ENCODE measurements at regions not wholly inside any gene's neighbourhood (a gene's known extent, or its start where the extent isn't known, plus 50 kb on each side); places are given as distances from the start of the nearest gene placed in this dataset.

- Histone ChIP-seq H3K9me3 (no peaks in the 10 kb centered on the region), H3K4me1 (ENCODE audit: control insufficient read depth in 1 of 2, insufficient read depth in 1 of 2, low read depth in 1 of 2, low read length in 1 of 2) (no peaks in the 10 kb centered on the region), H3K27me3 (peaks cover 86% of the 10 kb centered on the region), H3K36me3 (no peaks in the 10 kb centered on the region), H3K27ac (no peak overlapping the region), H3K4me3 (ENCODE audit: low read depth in 1 of 2, low read length in 1 of 2) (no peak overlapping the region)
- TF ChIP-seq CTCF (IDR thresholded peaks at IDR 0.05), result no peak
Observed at GRCh38 chr15:77818484-77819047, 185.9 kb upstream of the LINGO1 start.

- no peak overlapping the region for H3K27ac ChIP-seq
- peaks cover 82% of the 10 kb centered on the region for H3K27me3 ChIP-seq
- TF ChIP-seq CTCF (IDR thresholded peaks at IDR 0.05), result no peak
- no peak overlapping the region for H3K4me3 ChIP-seq (ENCODE audit: low read depth in 1 of 2, low read length in 1 of 2)
- H3K36me3 ChIP-seq, result no peaks in the 10 kb centered on the region
- no peaks in the 10 kb centered on the region for H3K4me1 ChIP-seq (ENCODE audit: control insufficient read depth in 1 of 2, insufficient read depth in 1 of 2, low read depth in 1 of 2, low read length in 1 of 2)
- no peaks in the 10 kb centered on the region for H3K9me3 ChIP-seq
Observed at GRCh38 chr15:77817434-77817833, 184.7 kb upstream of the LINGO1 start.

GRCh38 chr15:77816983-77817382 lies 184.3 kb upstream of the LINGO1 start:
- H3K9me3 ChIP-seq, result no peaks in the 10 kb centered on the region
- H3K27ac ChIP-seq, result no peak overlapping the region
- TF ChIP-seq CTCF (IDR thresholded peaks at IDR 0.05), result no peak
- peaks cover 78% of the 10 kb centered on the region for H3K27me3 ChIP-seq
- H3K4me1 ChIP-seq (ENCODE audit: control insufficient read depth in 1 of 2, insufficient read depth in 1 of 2, low read depth in 1 of 2, low read length in 1 of 2), result no peaks in the 10 kb centered on the region
- no peaks in the 10 kb centered on the region for H3K36me3 ChIP-seq
- no peak overlapping the region for H3K4me3 ChIP-seq (ENCODE audit: low read depth in 1 of 2, low read length in 1 of 2)

GRCh38 chr15:77815015-77815414 lies 182.3 kb upstream of the LINGO1 start:
- TF ChIP-seq CTCF (IDR thresholded peaks at IDR 0.05), result no peak
- H3K27me3 ChIP-seq, result peaks cover 58% of the 10 kb centered on the region
- no peak overlapping the region for H3K27ac ChIP-seq

DNA sequence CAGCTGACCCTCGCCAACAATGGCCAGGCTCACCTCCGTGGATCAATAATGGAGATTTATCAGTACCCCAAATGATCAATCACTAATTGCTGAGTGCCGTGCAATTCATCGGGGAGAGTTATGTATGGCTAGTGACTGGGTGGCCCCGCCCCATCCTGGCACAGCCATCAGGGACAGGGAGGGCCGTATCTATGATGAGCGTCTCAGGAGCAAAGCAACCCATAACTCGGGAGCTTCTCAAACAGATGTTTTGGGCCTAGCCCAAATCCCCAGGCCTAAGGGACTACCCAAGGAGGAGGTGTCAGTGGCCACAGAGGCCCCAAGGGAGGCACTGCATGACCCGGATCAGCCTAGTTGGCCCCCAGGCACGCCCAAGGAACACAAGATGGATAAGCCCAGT lies 180.0 kb upstream of the LINGO1 start:
- no peak for TF ChIP-seq CTCF (IDR thresholded peaks at IDR 0.05)
- Histone ChIP-seq H3K27me3 (peaks cover 35% of the 10 kb centered on the region), H3K36me3 (no peaks in the 10 kb centered on the region)

More at GRCh38 chr15:77815015-77815414, 182.3 kb upstream of the LINGO1 start:
- no peaks in the 10 kb centered on the region for H3K9me3 ChIP-seq
- no peaks in the 10 kb centered on the region for H3K36me3 ChIP-seq
- H3K4me3 ChIP-seq (ENCODE audit: low read depth in 1 of 2, low read length in 1 of 2), result no peak overlapping the region
- H3K4me1 ChIP-seq (ENCODE audit: control insufficient read depth in 1 of 2, insufficient read depth in 1 of 2, low read depth in 1 of 2, low read length in 1 of 2), result no peaks in the 10 kb centered on the region

GRCh38 chr15:77811270-77811669 lies 178.6 kb upstream of the LINGO1 start:
- H3K9me3 ChIP-seq, result no peaks in the 10 kb centered on the region

More for the DNA sequence above, 180.0 kb upstream of the LINGO1 start:
- H3K27ac ChIP-seq, result no peak overlapping the region
- no peaks in the 10 kb centered on the region for H3K4me1 ChIP-seq (ENCODE audit: control insufficient read depth in 1 of 2, insufficient read depth in 1 of 2, low read depth in 1 of 2, low read length in 1 of 2)
- no peak overlapping the region for H3K4me3 ChIP-seq (ENCODE audit: low read depth in 1 of 2, low read length in 1 of 2)
- no peaks in the 10 kb centered on the region for H3K9me3 ChIP-seq

More at GRCh38 chr15:77811270-77811669, 178.6 kb upstream of the LINGO1 start:
- TF ChIP-seq CTCF (IDR thresholded peaks at IDR 0.05), result no peak
- Histone ChIP-seq H3K4me1 (ENCODE audit: control insufficient read depth in 1 of 2, insufficient read depth in 1 of 2, low read depth in 1 of 2, low read length in 1 of 2) (no peaks in the 10 kb centered on the region), H3K36me3 (no peaks in the 10 kb centered on the region), H3K4me3 (ENCODE audit: low read depth in 1 of 2, low read length in 1 of 2) (no peak overlapping the region), H3K27ac (no peak overlapping the region), H3K27me3 (peaks cover 21% of the 10 kb centered on the region)

Data from neutrophil (primary cell).